Adrenal gland (tissue), 9 donors: ENCODE measurements at regions not wholly inside any gene's neighbourhood (a gene's known extent, or its start where the extent isn't known, plus 50 kb on each side); places are given as distances from the start of the nearest gene placed in this dataset.

ENCODE experiments used
- DNase-seq, 7 donors: peaks; one replicate each; pipeline ENCODE4 v3.0.0-alpha.2; 2019 to 2020
- H3K27ac ChIP-seq, 5 donors: fragments of 200-600 bp; sonication (generic) in 4 of 5; 1 replicate in 3 of 5; 2 replicates in 2 of 5; pipeline versions ENCODE4 v1.5.1 to v1.8.0; 2016 to 2020; ENCODE audit warnings: mild to moderate bottlenecking in 1 of 5
- H3K27me3 ChIP-seq: fragments of 200-600 bp; 2 replicates; pipeline ENCODE4 v1.8.0; 2021
- H3K36me3 ChIP-seq, 2 donors: fragments of 200-600 bp; replicated peaks in 1 of 2; 1 replicate in 1 of 2; 2 replicates in 1 of 2; pipeline versions ENCODE4 v1.5.1 to v1.8.0; 2018 to 2022
- H3K4me1 ChIP-seq, 2 donors: fragments of 200-600 bp; replicated peaks in 1 of 2; 1 replicate in 1 of 2; 2 replicates in 1 of 2; pipeline versions ENCODE4 v1.5.1 to v1.8.0; 2018 to 2021
- H3K4me3 ChIP-seq, 4 donors: fragments of 200-600 bp; sonication (generic) in 3 of 4; one replicate each; pipeline ENCODE4 v1.5.1; 2016 to 2018
- H3K9me3 ChIP-seq, 3 donors: fragments of 200-600 bp; sonication (generic) in 1 of 3; replicated peaks in 1 of 3; 1 replicate in 2 of 3; 2 replicates in 1 of 3; pipeline versions ENCODE4 v1.5.1 to v1.8.0; 2016 to 2021
- CTCF ChIP-seq, 6 experiments: fragments of 450-650 bp in 4 of 6; fragments of 200-600 bp in 2 of 6; sonication (generic) in 1 of 6; IDR thresholded peaks; 1 replicate in 5 of 6; 2 replicates in 1 of 6; pipeline versions ENCODE4 v1.5.1 to v1.8.0; 2016 to 2021; ENCODE audit warnings: antibody characterized with exemption in 6 of 6, mild to moderate bottlenecking in 2 of 6, moderate library complexity in 1 of 6
- POLR2A ChIP-seq, 2 donors: fragments of 450-650 bp; IDR thresholded peaks; one replicate each; pipeline ENCODE4 v1.6.1; 2017; ENCODE audit warnings: antibody characterized with exemption in 2 of 2, mild to moderate bottlenecking in 2 of 2, moderate library complexity in 1 of 2
- WGBS, 4 donors: extraction: QIAGEN DNeasy Blood & Tissue Kit in 2 of 4; methylation state at CpG; one replicate each; pipeline versions ENCODE4 v1.1.5 to v1.1.7; 2013 to 2017; 5-methylcytosine and 5-hydroxymethylcytosine counted together
- intact Hi-C, 2 donors: fragments of 100-400 bp; cut with DNase I; formaldehyde crosslinking; loops; one replicate each; pipeline versions ENCODE4 v1.14.1 to v1.15.0; 2022 to 2023
- donor health status: healthy with polysubstance abuse.
- donor health status: Bipolar disorder and iron deficiency.
- donor health status: DM: yes; HTN: yes; CAD: no.
- donor health status: DM: no; HTN: no; CAD: no.
- donor health status: DM: no; HTN: no; CAD: no.

- TF ChIP-seq CTCF (IDR thresholded peaks at IDR 0.05) (no peak), POLR2A (IDR thresholded peaks at IDR 0.05) (no peak)
- no peaks in the 10 kb centered on the region for H3K4me1 ChIP-seq
- DNase-seq, result no peak
- H3K27me3 ChIP-seq, result peaks cover 5% of the 10 kb centered on the region
- intact Hi-C loops, result no loop called here
- H3K36me3 ChIP-seq, result no peaks in the 10 kb centered on the region
- no peaks in the 10 kb centered on the region for H3K9me3 ChIP-seq
- H3K4me3 ChIP-seq, result no peak overlapping the region
- no peak overlapping the region for H3K27ac ChIP-seq
- WGBS, 4 donors, result 42 to 65% (median 52%) methylated on average over 5 of the region's 5 CpGs
Measured at GRCh38 chr12:53836119-53836655, 84.4 kb upstream of the CISTR start.

- H3K27me3 ChIP-seq, result peaks cover 13% of the 10 kb centered on the region
- H3K9me3 ChIP-seq, result no peaks in the 10 kb centered on the region
- H3K4me3 ChIP-seq, result no peak overlapping the region
- intact Hi-C loops, result no loop called here
- no peak for DNase-seq
- H3K36me3 ChIP-seq, result no peaks in the 10 kb centered on the region
- WGBS, 4 donors, result 59 to 71% (median 70%) methylated on average over 2 of the region's 2 CpGs
- no peak overlapping the region for H3K27ac ChIP-seq
- no peaks in the 10 kb centered on the region for H3K4me1 ChIP-seq
- TF ChIP-seq POLR2A (IDR thresholded peaks at IDR 0.05), result no peak
Measured at GRCh38 chr12:53838978-53839377, 87.2 kb upstream of the CISTR start.

GRCh38 chr12:53840316-53840715 is 88.5 kb upstream of the CISTR start:
- no peak for DNase-seq
- H3K36me3 ChIP-seq, result no peaks in the 10 kb centered on the region
- no peak overlapping the region for H3K27ac ChIP-seq
- no peaks in the 10 kb centered on the region for H3K9me3 ChIP-seq
- H3K4me3 ChIP-seq, result no peak overlapping the region
- no peaks in the 10 kb centered on the region for H3K4me1 ChIP-seq
- intact Hi-C loops, result no loop called here
- peaks cover 13% of the 10 kb centered on the region for H3K27me3 ChIP-seq
- TF ChIP-seq POLR2A (IDR thresholded peaks at IDR 0.05) (no peak), CTCF (IDR thresholded peaks at IDR 0.05) (no peak)
- 82 to 89% (median 83%) methylated on average over 4 of the region's 4 CpGs for WGBS, 4 donors

GRCh38 chr12:53842686-53843085 is 90.9 kb upstream of the CISTR start:
- no peak for DNase-seq
- no peak overlapping the region for H3K27ac ChIP-seq
- H3K4me1 ChIP-seq, result no peaks in the 10 kb centered on the region
- 55 to 65% (median 60%) methylated on average over 6 of the region's 6 CpGs for WGBS, 4 donors
- no peak overlapping the region for H3K4me3 ChIP-seq
- no peaks in the 10 kb centered on the region for H3K9me3 ChIP-seq
- TF ChIP-seq CTCF (IDR thresholded peaks at IDR 0.05), result no peak
- no peak for TF ChIP-seq POLR2A (IDR thresholded peaks at IDR 0.05)
- intact Hi-C loops, result no loop called here
- peaks cover 13% of the 10 kb centered on the region for H3K27me3 ChIP-seq
- H3K36me3 ChIP-seq, result no peaks in the 10 kb centered on the region

DNA sequence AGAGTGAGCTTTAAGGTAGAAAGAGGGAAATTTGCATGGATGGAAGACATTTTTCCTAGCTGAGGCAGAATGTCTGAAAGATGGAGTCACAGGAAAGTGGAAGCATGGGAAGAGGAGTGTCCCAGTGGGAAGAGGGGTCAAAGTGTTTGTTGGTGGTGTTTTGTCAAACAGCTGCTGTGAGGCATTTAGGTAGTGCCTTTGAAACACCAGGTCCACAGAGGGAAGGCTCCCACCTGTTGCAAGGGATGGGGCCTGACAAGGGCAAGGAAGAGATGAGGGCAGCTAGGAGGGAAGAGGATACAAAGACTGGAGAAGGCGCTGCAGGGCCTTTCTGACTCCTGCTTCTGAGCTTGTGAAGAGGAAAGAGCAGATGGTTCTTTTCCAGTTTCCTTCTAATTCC is 91.8 kb upstream of the CISTR start:
- Histone ChIP-seq H3K27ac (no peak overlapping the region), H3K27me3 (peaks cover 13% of the 10 kb centered on the region), H3K9me3 (no peaks in the 10 kb centered on the region), H3K4me3 (no peak overlapping the region), H3K4me1 (no peaks in the 10 kb centered on the region), H3K36me3 (no peaks in the 10 kb centered on the region)
- intact Hi-C loops, result no loop called here
- no peak for DNase-seq
- no peak for TF ChIP-seq CTCF (IDR thresholded peaks at IDR 0.05)
- TF ChIP-seq POLR2A (IDR thresholded peaks at IDR 0.05), result no peak
- 82 to 96% (median 83%) methylated on average over 1 of the region's 1 CpG for WGBS, 4 donors
